ENCODE measurements at regions not wholly inside any gene's neighbourhood (a gene's known extent, or its start where the extent isn't known, plus 50 kb on each side); places are given as distances from the start of the nearest gene placed in this dataset.

DNA sequence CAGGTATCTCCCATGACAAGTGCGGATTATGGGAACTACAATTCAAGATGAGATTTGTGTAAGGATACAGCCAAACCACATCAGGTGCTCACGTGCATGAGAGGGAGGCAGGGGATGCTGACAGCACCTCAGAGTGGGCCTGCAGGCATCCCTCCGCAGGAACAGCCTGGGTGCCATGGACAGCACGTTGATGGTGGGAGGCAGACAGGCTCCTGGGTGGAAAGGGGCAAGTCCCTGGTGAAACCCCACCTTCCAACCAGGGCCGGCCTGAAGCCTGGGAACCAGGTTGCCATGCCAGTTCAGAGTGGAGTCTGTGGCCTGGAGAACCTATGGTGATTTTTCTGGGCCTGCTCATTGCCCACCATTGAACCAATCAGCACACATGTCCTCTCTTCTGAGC lies 1469.6 kb downstream of the PCDH7 start:
- no peak overlapping the region for H2AFZ ChIP-seq (ENCODE audit: low read depth, low read length, poor library complexity, severe bottlenecking)
- no peaks in the 10 kb centered on the region for H3K27me3 ChIP-seq (ENCODE audit: insufficient read depth, low read length)
- H4K20me1 ChIP-seq (ENCODE audit: insufficient read depth), result no peaks in the 10 kb centered on the region
- intact Hi-C loops (cut with micrococcal nuclease), result no loop called here
- ATAC-seq (no peak), DNase-seq (ENCODE audit: low read depth, low spot score) (no peak)
- ChIA-PET POLR2A (no interaction called here), RAD21 (ENCODE audit: low non-redundant PET in 1 of 2, low total read pairs in 2 of 2, uncharacterized antibody in 2 of 2, unreplicated experiment in 2 of 2) (no interaction called here), CTCF (no interaction called here)
- no peaks in the 10 kb centered on the region for H3K36me3 ChIP-seq (ENCODE audit: control insufficient read depth in 1 of 2, insufficient read depth in 2 of 2, low read length in 2 of 2)
- H3K4me3 ChIP-seq (replicated peaks in 1 of 2; ENCODE audit: low read depth in 1 of 2, low read length in 2 of 2), result no peak overlapping the region
- H3K27ac ChIP-seq (ENCODE audit: low read depth, low read length), result no peak overlapping the region
- H3K4me2 ChIP-seq (ENCODE audit: low read length), result no peak overlapping the region
- no peaks in the 10 kb centered on the region for H3K79me2 ChIP-seq (ENCODE audit: insufficient read depth, low read length)
- BruUV-seq (replicated peaks), result no TSS peak
- no peaks in the 10 kb centered on the region for H3K9me2 ChIP-seq (ENCODE audit: insufficient read depth)
- no peak overlapping the region for H3K9ac ChIP-seq (ENCODE audit: low read length)
- no peaks in the 10 kb centered on the region for H3K4me1 ChIP-seq (ENCODE audit: control insufficient read depth in 1 of 2, insufficient read depth in 2 of 2, low read length in 2 of 2)
- TF ChIP-seq, protein P1, sequence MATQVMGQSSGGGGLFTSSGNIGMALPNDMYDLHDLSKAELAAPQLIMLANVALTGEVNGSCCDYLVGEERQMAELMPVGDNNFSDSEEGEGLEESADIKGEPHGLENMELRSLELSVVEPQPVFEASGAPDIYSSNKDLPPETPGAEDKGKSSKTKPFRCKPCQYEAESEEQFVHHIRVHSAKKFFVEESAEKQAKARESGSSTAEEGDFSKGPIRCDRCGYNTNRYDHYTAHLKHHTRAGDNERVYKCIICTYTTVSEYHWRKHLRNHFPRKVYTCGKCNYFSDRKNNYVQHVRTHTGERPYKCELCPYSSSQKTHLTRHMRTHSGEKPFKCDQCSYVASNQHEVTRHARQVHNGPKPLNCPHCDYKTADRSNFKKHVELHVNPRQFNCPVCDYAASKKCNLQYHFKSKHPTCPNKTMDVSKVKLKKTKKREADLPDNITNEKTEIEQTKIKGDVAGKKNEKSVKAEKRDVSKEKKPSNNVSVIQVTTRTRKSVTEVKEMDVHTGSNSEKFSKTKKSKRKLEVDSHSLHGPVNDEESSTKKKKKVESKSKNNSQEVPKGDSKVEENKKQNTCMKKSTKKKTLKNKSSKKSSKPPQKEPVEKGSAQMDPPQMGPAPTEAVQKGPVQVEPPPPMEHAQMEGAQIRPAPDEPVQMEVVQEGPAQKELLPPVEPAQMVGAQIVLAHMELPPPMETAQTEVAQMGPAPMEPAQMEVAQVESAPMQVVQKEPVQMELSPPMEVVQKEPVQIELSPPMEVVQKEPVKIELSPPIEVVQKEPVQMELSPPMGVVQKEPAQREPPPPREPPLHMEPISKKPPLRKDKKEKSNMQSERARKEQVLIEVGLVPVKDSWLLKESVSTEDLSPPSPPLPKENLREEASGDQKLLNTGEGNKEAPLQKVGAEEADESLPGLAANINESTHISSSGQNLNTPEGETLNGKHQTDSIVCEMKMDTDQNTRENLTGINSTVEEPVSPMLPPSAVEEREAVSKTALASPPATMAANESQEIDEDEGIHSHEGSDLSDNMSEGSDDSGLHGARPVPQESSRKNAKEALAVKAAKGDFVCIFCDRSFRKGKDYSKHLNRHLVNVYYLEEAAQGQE (IDR thresholded peaks at IDR 0.05; ENCODE audit: low read depth), result no peak
- no peak for TF ChIP-seq CBX3 (IDR thresholded peaks at IDR 0.05; ENCODE audit: low read depth)
- TF ChIP-seq POLR2A (IDR thresholded peaks at IDR 0.05; ENCODE audit: borderline replicate concordance, extremely low read depth, insufficient read depth, insufficient read length), result no peak
- TF ChIP-seq, protein P2, sequence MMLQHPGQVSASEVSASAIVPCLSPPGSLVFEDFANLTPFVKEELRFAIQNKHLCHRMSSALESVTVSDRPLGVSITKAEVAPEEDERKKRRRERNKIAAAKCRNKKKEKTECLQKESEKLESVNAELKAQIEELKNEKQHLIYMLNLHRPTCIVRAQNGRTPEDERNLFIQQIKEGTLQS (IDR thresholded peaks at IDR 0.05), result no peak
- no peak for TF ChIP-seq TCF7L2 (IDR thresholded peaks at IDR 0.05; ENCODE audit: borderline replicate concordance, extremely low read depth, insufficient read depth, insufficient read length)
- no peak for TF ChIP-seq EZH2 (IDR thresholded peaks at IDR 0.05)
- no peak for TF ChIP-seq SP1 (IDR thresholded peaks at IDR 0.05; ENCODE audit: low read depth)
- TF ChIP-seq, protein P3, sequence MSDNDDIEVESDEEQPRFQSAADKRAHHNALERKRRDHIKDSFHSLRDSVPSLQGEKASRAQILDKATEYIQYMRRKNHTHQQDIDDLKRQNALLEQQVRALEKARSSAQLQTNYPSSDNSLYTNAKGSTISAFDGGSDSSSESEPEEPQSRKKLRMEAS (IDR thresholded peaks at IDR 0.05), result no peak
- no peak for TF ChIP-seq YY1 (IDR thresholded peaks at IDR 0.05; ENCODE audit: extremely low read depth, insufficient replicate concordance, low read depth, low read length)
- no peak for TF ChIP-seq ZFX (IDR thresholded peaks at IDR 0.05)
- no peak for TF ChIP-seq SRF (IDR thresholded peaks at IDR 0.05; ENCODE audit: low read depth)
- no peak for TF ChIP-seq ZNF274 (IDR thresholded peaks at IDR 0.05; ENCODE audit: low read depth, low read length)
- TF ChIP-seq, protein P4, sequence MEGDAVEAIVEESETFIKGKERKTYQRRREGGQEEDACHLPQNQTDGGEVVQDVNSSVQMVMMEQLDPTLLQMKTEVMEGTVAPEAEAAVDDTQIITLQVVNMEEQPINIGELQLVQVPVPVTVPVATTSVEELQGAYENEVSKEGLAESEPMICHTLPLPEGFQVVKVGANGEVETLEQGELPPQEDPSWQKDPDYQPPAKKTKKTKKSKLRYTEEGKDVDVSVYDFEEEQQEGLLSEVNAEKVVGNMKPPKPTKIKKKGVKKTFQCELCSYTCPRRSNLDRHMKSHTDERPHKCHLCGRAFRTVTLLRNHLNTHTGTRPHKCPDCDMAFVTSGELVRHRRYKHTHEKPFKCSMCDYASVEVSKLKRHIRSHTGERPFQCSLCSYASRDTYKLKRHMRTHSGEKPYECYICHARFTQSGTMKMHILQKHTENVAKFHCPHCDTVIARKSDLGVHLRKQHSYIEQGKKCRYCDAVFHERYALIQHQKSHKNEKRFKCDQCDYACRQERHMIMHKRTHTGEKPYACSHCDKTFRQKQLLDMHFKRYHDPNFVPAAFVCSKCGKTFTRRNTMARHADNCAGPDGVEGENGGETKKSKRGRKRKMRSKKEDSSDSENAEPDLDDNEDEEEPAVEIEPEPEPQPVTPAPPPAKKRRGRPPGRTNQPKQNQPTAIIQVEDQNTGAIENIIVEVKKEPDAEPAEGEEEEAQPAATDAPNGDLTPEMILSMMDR (IDR thresholded peaks at IDR 0.05 in 2 of 3, conservative IDR thresholded peaks at IDR 0.05 in 1 of 3; ENCODE audit: borderline replicate concordance in 1 of 3, insufficient read depth in 1 of 3, low read depth in 2 of 3, low read length in 2 of 3), result no peak
- no peak for TF ChIP-seq SIN3A (IDR thresholded peaks at IDR 0.05; ENCODE audit: low read depth)
- TF ChIP-seq ELF1 (IDR thresholded peaks at IDR 0.05; ENCODE audit: borderline replicate concordance, low read depth), result no peak
- H3K9me3 ChIP-seq (ENCODE audit: control insufficient read depth in 1 of 2, insufficient read depth in 1 of 2, low read depth in 1 of 2, low read length in 2 of 2), result no peaks in the 10 kb centered on the region

All from HCT116 (cell line).